Smooth muscle cell (in vitro differentiated cells): ENCODE measurements at regions not wholly inside any gene's neighbourhood (a gene's known extent, or its start where the extent isn't known, plus 50 kb on each side); places are given as distances from the start of the nearest gene placed in this dataset.
A peak's percentile ranks its signal among the peaks of the same experiment; 100 is the strongest.

Experiments
- DNase-seq: peaks from one replicate; lab custom pipeline; 2025; ENCODE audit not compliant: unreplicated experiment; lab: John Stamatoyannopoulos, UW
- H2AFZ ChIP-seq: fragments of 200-600 bp; sonication (generic); 2 replicates; pipeline ENCODE4 v1.6.0; 2016; ENCODE audit warnings: antibody characterized with exemption, low read depth, mild to moderate bottlenecking
- H3F3A ChIP-seq: fragments of 200-600 bp; sonication (generic); 2 replicates; pipeline ENCODE4 v1.6.0; 2017; ENCODE audit warnings: antibody characterized with exemption, low read depth
- H3K27ac ChIP-seq: fragments of 200-600 bp; sonication (generic); 2 replicates; pipeline ENCODE4 v1.5.1; 2016; ENCODE audit warnings: low read depth, mild to moderate bottlenecking
- H3K27me3 ChIP-seq: fragments of 200-600 bp; sonication (generic); 2 replicates; pipeline ENCODE4 v1.6.1; 2016; ENCODE audit warnings: low read depth, mild to moderate bottlenecking
- H3K36me3 ChIP-seq: fragments of 200-600 bp; sonication (generic); 2 replicates; pipeline ENCODE4 v1.5.1; 2016; ENCODE audit warnings: low read depth
- H3K4me1 ChIP-seq: fragments of 200-600 bp; sonication (generic); 2 replicates; pipeline ENCODE4 v1.5.1; 2016; ENCODE audit warnings: low read depth
- H3K4me2 ChIP-seq: fragments of 200-600 bp; sonication (generic); 2 replicates; pipeline ENCODE4 v1.6.0; 2016; ENCODE audit warnings: mild to moderate bottlenecking
- H3K4me3 ChIP-seq: fragments of 200-600 bp; sonication (generic); 2 replicates; pipeline ENCODE4 v1.5.1; 2016; ENCODE audit warnings: mild to moderate bottlenecking
- H3K79me2 ChIP-seq: fragments of 200-600 bp; sonication (generic); 2 replicates; pipeline ENCODE4 v1.6.0; 2016; ENCODE audit warnings: low read depth, mild to moderate bottlenecking
- H3K9ac ChIP-seq: fragments of 200-600 bp; sonication (generic); 2 replicates; pipeline ENCODE4 v1.6.0; 2016; ENCODE audit warnings: low read depth
- H3K9me3 ChIP-seq: fragments of 200-600 bp; sonication (generic); replicated peaks from 2 replicates; pipeline ENCODE4 v1.5.1; 2016; ENCODE audit warnings: low read depth
- H4K20me1 ChIP-seq: fragments of 200-600 bp; sonication (generic); 2 replicates; pipeline ENCODE4 v1.6.0; 2016; ENCODE audit warnings: low read depth
- WGBS: methylation state at CpG from one replicate; pipeline ENCODE4 v1.1.7; 2016; ENCODE audit warnings: low lambda C conversion rate; 5-methylcytosine and 5-hydroxymethylcytosine counted together
- TF ChIP-seq, protein P1 (sequence below): fragments of 200-600 bp; sonication (generic); IDR thresholded peaks from 2 replicates; pipeline ENCODE4 v1.5.1; 2017; ENCODE audit warnings: borderline replicate concordance, mild to moderate bottlenecking, antibody characterized with exemption; ENCODE audit not compliant: insufficient read depth, poor library complexity, severe bottlenecking

DNA sequence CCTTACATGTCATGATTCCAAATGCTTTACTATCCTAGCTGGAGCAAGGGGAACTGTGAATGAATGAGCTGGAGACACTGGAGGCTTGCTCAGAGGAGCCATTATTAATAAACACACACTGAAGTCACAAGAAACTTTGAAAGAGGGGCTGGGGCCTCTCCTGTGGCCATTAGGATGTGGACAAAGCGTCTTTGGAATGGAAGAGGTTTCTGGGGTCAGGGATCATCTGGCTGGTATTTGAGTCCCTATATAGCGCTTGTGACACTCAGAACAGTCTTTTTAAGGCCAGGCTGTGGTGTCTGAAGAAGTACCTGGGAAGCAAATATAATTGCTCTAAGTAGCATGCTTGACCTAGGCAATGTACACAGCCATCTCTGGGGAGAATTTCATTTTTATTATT, 193.0 kb downstream of the JCAD start:
- Histone ChIP-seq H3K27ac (peak overlapping the region; percentile 86), H4K20me1 (no peaks in the 10 kb centered on the region), H3K9me3 (no peaks in the 10 kb centered on the region), H3K4me2 (peak overlapping the region; percentile 21), H3K79me2 (no peaks in the 10 kb centered on the region), H3K36me3 (no peaks in the 10 kb centered on the region), H3K4me3 (no peak overlapping the region), H3F3A (peaks cover 17% of the 10 kb centered on the region), H2AFZ (peak overlapping the region; percentile 46), H3K4me1 (peaks cover 6% of the 10 kb centered on the region), H3K27me3 (no peaks in the 10 kb centered on the region), H3K9ac (peak overlapping the region; percentile 29)
- 80% methylated on average over 2 of the region's 2 CpGs for WGBS
- TF ChIP-seq, protein P1, sequence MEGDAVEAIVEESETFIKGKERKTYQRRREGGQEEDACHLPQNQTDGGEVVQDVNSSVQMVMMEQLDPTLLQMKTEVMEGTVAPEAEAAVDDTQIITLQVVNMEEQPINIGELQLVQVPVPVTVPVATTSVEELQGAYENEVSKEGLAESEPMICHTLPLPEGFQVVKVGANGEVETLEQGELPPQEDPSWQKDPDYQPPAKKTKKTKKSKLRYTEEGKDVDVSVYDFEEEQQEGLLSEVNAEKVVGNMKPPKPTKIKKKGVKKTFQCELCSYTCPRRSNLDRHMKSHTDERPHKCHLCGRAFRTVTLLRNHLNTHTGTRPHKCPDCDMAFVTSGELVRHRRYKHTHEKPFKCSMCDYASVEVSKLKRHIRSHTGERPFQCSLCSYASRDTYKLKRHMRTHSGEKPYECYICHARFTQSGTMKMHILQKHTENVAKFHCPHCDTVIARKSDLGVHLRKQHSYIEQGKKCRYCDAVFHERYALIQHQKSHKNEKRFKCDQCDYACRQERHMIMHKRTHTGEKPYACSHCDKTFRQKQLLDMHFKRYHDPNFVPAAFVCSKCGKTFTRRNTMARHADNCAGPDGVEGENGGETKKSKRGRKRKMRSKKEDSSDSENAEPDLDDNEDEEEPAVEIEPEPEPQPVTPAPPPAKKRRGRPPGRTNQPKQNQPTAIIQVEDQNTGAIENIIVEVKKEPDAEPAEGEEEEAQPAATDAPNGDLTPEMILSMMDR: no peak
- DNase-seq: no peak

DNA sequence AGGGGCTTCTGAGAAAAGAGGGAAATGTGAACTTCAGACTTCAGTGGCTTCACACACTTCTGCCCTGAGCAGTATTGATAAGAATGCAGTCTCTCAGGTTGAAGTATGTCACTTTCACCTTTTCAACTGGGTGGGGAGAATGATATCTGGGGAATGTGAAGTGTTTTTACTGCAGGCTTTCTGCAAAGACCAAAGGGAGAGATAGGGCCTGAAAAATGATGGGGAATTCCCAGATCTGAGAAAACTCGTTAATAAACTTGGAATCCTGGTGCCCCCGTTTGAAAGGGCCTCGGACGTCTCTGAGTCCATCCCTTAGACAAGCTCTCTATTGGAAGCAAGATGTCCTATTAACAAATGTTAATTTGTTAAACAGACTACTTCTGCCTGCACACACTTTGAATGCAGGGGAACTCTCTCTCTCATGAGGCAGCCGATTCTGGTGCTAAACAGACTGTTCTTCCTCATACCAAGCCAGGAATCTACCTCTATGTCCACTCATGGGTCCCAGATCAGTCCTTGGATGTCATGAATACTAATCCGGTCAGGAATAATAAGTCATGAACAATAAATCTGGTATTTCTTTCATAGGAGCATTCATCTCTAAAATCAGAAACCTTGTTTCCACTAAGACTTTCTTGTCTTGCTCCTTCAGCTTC, 193.6 kb downstream of the JCAD start:
- Histone ChIP-seq H3K4me2 (peak overlapping the region; percentile 21), H3K36me3 (no peaks in the 10 kb centered on the region), H3K4me1 (peaks cover 6% of the 10 kb centered on the region), H3K9ac (peak overlapping the region; percentile 29), H3F3A (peaks cover 17% of the 10 kb centered on the region), H3K79me2 (no peaks in the 10 kb centered on the region), H3K27ac (peak overlapping the region; percentile 86), H4K20me1 (no peaks in the 10 kb centered on the region), H2AFZ (peak overlapping the region; percentile 46), H3K4me3 (no peak overlapping the region), H3K27me3 (no peaks in the 10 kb centered on the region), H3K9me3 (no peaks in the 10 kb centered on the region)
- WGBS: 22% methylated on average over 6 of the region's 6 CpGs
- no peak for DNase-seq
- TF ChIP-seq, protein P1: no peak

DNA sequence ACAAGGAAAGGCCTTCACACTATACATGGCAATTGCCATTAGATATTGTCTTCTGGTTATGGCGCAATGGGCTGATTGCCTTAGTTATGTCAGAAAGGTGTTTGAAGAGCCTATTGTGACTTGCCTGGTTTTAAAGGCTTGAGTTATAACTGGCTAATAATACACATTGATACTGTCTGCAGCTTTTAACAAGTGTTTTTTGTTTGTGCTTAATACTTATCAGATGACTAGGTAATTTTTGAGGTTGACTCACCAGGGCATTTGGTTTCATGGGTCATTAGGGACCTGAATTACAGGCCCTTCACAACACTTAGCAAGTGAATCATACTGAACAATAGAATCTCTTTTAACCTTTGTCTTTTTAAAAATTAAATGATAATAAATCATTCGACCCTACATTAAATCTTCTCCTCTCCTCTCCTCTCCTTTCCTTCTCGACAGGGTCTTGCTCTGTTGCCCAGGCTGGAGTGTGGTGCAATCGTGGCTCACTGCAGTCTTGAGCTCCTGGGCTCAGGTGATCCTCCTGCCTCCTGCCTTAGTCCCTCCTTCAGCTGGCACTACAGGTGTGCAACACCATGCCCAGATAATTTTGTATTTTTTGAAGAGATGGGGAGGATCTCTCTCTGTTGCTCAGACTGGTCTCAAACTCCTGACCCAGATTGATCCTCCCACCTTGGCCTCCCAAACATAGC, 196.3 kb downstream of the JCAD start:
- H3K4me1 ChIP-seq: peaks cover 20% of the 10 kb centered on the region
- no peak for DNase-seq
- peaks cover 26% of the 10 kb centered on the region for H3F3A ChIP-seq
- no peaks in the 10 kb centered on the region for H3K36me3 ChIP-seq
- TF ChIP-seq, protein P1: no peak
- peak overlapping the region; percentile 65 for H3K9ac ChIP-seq
- 71% methylated on average over 4 of the region's 4 CpGs for WGBS
- H3K27ac ChIP-seq: peak overlapping the region; percentile 86
- no peaks in the 10 kb centered on the region for H3K27me3 ChIP-seq
- H3K4me2 ChIP-seq: no peak overlapping the region
- no peaks in the 10 kb centered on the region for H4K20me1 ChIP-seq
- no peaks in the 10 kb centered on the region for H3K79me2 ChIP-seq
- no peak overlapping the region for H3K4me3 ChIP-seq
- no peaks in the 10 kb centered on the region for H3K9me3 ChIP-seq
- no peak overlapping the region for H2AFZ ChIP-seq
